ENCODE measurements at regions not wholly inside any gene's neighbourhood (a gene's known extent, or its start where the extent isn't known, plus 50 kb on each side); places are given as distances from the start of the nearest gene placed in this dataset.
"Not testable (repeated sequence)": the region's sequence is repeated elsewhere in the genome, so short reads cannot be mapped to it uniquely, and the experiment has no call there.

DNA sequence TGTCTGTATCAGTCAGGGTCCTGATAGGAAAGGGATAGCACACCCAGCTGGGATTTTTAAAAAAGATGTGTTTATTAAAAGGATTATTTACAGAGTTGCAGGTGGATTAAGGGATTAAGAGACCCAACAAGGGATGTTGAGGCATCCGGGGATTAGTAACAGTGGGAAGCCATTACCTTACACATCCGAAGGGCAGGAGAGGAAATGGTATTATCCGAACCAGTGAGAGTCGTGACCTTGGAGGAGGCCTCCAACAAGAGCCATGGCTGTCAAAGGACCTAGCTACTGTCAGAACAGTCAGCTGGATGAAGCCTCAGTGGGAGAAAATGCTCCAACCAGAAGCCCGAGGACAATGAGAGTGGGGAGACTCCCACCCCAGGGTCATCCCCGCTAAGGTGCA, 146.3 kb upstream of the KRAS start:
- no peak for DNase-seq
- H3K4me3 Mint-ChIP-seq (ENCODE audit: unreplicated experiment): no peak overlapping the region
- peaks cover 21% of the 10 kb centered on the region for H3K9me3 Mint-ChIP-seq (ENCODE audit: unreplicated experiment)
- H3K36me3 Mint-ChIP-seq (ENCODE audit: insufficient read depth, unreplicated experiment): no peaks in the 10 kb centered on the region
- TF ChIP-seq, protein P1, sequence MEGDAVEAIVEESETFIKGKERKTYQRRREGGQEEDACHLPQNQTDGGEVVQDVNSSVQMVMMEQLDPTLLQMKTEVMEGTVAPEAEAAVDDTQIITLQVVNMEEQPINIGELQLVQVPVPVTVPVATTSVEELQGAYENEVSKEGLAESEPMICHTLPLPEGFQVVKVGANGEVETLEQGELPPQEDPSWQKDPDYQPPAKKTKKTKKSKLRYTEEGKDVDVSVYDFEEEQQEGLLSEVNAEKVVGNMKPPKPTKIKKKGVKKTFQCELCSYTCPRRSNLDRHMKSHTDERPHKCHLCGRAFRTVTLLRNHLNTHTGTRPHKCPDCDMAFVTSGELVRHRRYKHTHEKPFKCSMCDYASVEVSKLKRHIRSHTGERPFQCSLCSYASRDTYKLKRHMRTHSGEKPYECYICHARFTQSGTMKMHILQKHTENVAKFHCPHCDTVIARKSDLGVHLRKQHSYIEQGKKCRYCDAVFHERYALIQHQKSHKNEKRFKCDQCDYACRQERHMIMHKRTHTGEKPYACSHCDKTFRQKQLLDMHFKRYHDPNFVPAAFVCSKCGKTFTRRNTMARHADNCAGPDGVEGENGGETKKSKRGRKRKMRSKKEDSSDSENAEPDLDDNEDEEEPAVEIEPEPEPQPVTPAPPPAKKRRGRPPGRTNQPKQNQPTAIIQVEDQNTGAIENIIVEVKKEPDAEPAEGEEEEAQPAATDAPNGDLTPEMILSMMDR (IDR thresholded peaks at IDR 0.05; ENCODE audit: insufficient read depth in 1 of 2, low read depth in 1 of 2, low read length in 1 of 2, severe bottlenecking in 1 of 2, unreplicated experiment in 1 of 2): no peak
- H3K4me1 Mint-ChIP-seq (ENCODE audit: low read depth, unreplicated experiment): no peaks in the 10 kb centered on the region
- Histone ChIP-seq H3K36me3 (ENCODE audit: control insufficient read depth, insufficient read depth, low read length) (no peaks in the 10 kb centered on the region), H3K27me3 (replicated peaks; ENCODE audit: control insufficient read depth, insufficient read depth, low read length) (no peaks in the 10 kb centered on the region), H3K9me3 (peaks cover 8% of the 10 kb centered on the region; the same call in 1 of the 2 replicates), H3K4me3 (ENCODE audit: low read depth, low read length) (no peak overlapping the region), H3K4me1 (no peaks in the 10 kb centered on the region)
- intact Hi-C loops (cut with micrococcal nuclease; ENCODE audit: unreplicated experiment): no loop called here
- BruUV-seq (replicated peaks): no TSS peak
- H3K27me3 Mint-ChIP-seq (ENCODE audit: insufficient read depth, unreplicated experiment): no peaks in the 10 kb centered on the region
- CTCF ChIA-PET: no interaction called here
- POLR2A ChIA-PET: no interaction called here
- no peak overlapping the region for H3K27ac Mint-ChIP-seq (ENCODE audit: unreplicated experiment)

DNA sequence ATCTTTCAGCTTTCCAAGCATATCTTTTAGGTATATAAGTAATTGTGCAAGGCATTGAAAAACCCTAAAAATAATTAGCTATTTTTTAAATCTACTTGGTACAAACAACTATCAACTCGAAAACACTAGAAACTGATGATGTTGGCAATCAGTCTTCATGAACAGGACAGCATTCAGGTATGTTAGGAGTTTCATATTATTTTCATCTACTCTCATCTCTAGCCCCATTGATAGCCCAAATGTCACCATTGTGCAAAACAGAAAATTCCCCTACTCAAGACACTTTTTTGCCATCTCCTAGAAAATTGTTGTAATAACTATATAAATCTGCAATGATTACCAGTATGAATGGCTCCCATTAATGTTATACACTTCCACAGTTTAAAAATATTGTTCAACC, 144.5 kb upstream of the KRAS start:
- H3K9me3 ChIP-seq: no peaks in the 10 kb centered on the region
- no peaks in the 10 kb centered on the region for H3K4me1 ChIP-seq
- no peaks in the 10 kb centered on the region for H3K27me3 Mint-ChIP-seq (ENCODE audit: insufficient read depth, unreplicated experiment)
- H3K36me3 ChIP-seq (ENCODE audit: control insufficient read depth, insufficient read depth, low read length): no peaks in the 10 kb centered on the region
- H3K9me3 Mint-ChIP-seq (ENCODE audit: unreplicated experiment): peaks cover 9% of the 10 kb centered on the region
- TF ChIP-seq, protein P1 (IDR thresholded peaks at IDR 0.05; ENCODE audit: insufficient read depth in 1 of 2, low read depth in 1 of 2, low read length in 1 of 2, severe bottlenecking in 1 of 2, unreplicated experiment in 1 of 2): no peak
- BruUV-seq (replicated peaks): no TSS peak
- intact Hi-C loops (cut with micrococcal nuclease; ENCODE audit: unreplicated experiment): no loop called here
- H3K4me1 Mint-ChIP-seq (ENCODE audit: low read depth, unreplicated experiment): no peaks in the 10 kb centered on the region
- no peaks in the 10 kb centered on the region for H3K27me3 ChIP-seq (replicated peaks; ENCODE audit: control insufficient read depth, insufficient read depth, low read length)
- ChIA-PET CTCF (no interaction called here), POLR2A (no interaction called here)
- DNase-seq: no peak
- H3K4me3 Mint-ChIP-seq (ENCODE audit: unreplicated experiment): no peak overlapping the region
- no peaks in the 10 kb centered on the region for H3K36me3 Mint-ChIP-seq (ENCODE audit: insufficient read depth, unreplicated experiment)
- no peak overlapping the region for H3K27ac Mint-ChIP-seq (ENCODE audit: unreplicated experiment)
- H3K4me3 ChIP-seq (ENCODE audit: low read depth, low read length): no peak overlapping the region

DNA sequence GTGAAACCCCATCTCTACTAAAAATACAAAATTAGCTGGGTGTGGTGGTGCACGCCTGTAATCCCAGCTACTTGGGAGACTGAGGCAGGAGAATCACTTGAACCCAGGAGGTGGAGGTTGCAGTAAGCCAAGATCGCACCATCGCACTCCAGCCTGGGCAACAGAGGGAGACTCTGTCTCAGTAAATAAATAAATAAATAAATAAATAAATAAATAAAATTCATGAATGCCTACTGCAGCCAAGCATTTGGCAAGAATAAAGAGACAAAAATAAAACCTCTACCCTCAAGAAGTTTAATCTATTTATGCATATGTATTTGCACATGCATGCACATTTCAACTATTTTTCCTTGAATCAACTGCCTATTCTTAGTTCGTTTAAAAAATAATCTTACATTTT, 144.0 kb upstream of the KRAS start:
- DNase-seq; H3K27ac Mint-ChIP-seq (ENCODE audit: unreplicated experiment); H3K4me1 ChIP-seq; H3K27me3 Mint-ChIP-seq (ENCODE audit: insufficient read depth, unreplicated experiment); intact Hi-C loops (cut with micrococcal nuclease; ENCODE audit: unreplicated experiment); CTCF ChIA-PET; H3K4me3 ChIP-seq (ENCODE audit: low read depth, low read length); BruUV-seq (replicated peaks); H3K9me3 Mint-ChIP-seq (ENCODE audit: unreplicated experiment); H3K4me3 Mint-ChIP-seq (ENCODE audit: unreplicated experiment); H3K36me3 ChIP-seq (ENCODE audit: control insufficient read depth, insufficient read depth, low read length); H3K27me3 ChIP-seq (replicated peaks; ENCODE audit: control insufficient read depth, insufficient read depth, low read length); H3K9me3 ChIP-seq; H3K36me3 Mint-ChIP-seq (ENCODE audit: insufficient read depth, unreplicated experiment); POLR2A ChIA-PET; H3K4me1 Mint-ChIP-seq (ENCODE audit: low read depth, unreplicated experiment): not testable (repeated sequence)

DNA sequence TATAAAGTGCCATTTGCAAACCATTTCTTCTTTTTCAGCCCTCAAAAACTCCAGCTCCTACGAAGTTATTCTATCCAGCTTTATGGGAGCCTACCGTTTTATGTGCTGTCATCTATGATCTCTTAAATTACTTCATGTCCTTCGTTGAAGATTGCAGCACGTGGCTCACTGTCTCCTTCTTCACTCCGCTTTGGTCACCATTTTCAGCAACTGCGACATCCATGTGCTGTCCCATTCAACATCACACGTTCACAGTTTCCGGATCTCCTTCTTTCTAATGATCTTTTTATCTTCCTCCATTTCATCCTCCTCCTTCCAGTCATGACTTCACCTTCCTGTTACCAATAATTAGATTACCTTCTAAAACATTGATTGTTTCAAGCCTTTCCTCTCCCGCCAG, 143.3 kb upstream of the KRAS start:
- TF ChIP-seq, protein P1 (IDR thresholded peaks at IDR 0.05; ENCODE audit: insufficient read depth in 1 of 2, low read depth in 1 of 2, low read length in 1 of 2, severe bottlenecking in 1 of 2, unreplicated experiment in 1 of 2): no peak
- no TSS peak for BruUV-seq (replicated peaks)
- no peaks in the 10 kb centered on the region for H3K4me1 ChIP-seq
- Mint-ChIP-seq H3K27me3 (ENCODE audit: insufficient read depth, unreplicated experiment) (no peaks in the 10 kb centered on the region), H3K4me1 (ENCODE audit: low read depth, unreplicated experiment) (no peaks in the 10 kb centered on the region), H3K4me3 (ENCODE audit: unreplicated experiment) (no peak overlapping the region), H3K36me3 (ENCODE audit: insufficient read depth, unreplicated experiment) (no peaks in the 10 kb centered on the region), H3K9me3 (ENCODE audit: unreplicated experiment) (no peaks in the 10 kb centered on the region), H3K27ac (ENCODE audit: unreplicated experiment) (no peak overlapping the region)
- H3K9me3 ChIP-seq: no peaks in the 10 kb centered on the region
- no peaks in the 10 kb centered on the region for H3K27me3 ChIP-seq (replicated peaks; ENCODE audit: control insufficient read depth, insufficient read depth, low read length)
- DNase-seq: no peak
- H3K36me3 ChIP-seq (ENCODE audit: control insufficient read depth, insufficient read depth, low read length): no peaks in the 10 kb centered on the region
- CTCF ChIA-PET: no interaction called here
- POLR2A ChIA-PET: no interaction called here
- intact Hi-C loops (cut with micrococcal nuclease; ENCODE audit: unreplicated experiment): no loop called here
- H3K4me3 ChIP-seq (ENCODE audit: low read depth, low read length): no peak overlapping the region

DNA sequence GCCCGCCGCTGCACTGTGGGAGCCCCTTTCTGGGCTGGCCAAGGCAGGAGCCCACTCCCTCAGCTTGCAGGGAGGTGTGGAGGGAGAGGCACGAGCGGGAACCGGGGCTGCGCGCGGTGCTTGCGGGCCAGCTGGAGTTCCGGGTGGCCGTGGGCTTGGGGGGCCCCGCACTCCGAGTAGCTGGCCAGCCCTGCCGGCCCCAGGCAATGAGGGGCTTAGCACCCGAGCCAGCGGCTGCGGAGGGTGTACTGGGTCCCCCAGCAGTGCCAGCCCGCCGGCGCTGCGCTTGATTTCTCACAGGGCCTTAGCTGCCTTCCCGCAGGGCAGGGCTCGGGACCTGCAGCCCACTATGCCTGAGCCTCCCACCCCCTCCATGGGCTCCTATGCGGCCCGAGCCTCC, 140.6 kb upstream of the KRAS start:
- H3K27ac Mint-ChIP-seq (ENCODE audit: unreplicated experiment); H3K9me3 Mint-ChIP-seq (ENCODE audit: unreplicated experiment); H3K4me3 Mint-ChIP-seq (ENCODE audit: unreplicated experiment); CTCF ChIA-PET; H3K36me3 Mint-ChIP-seq (ENCODE audit: insufficient read depth, unreplicated experiment); BruUV-seq (replicated peaks); DNase-seq; H3K27me3 Mint-ChIP-seq (ENCODE audit: insufficient read depth, unreplicated experiment); H3K4me3 ChIP-seq (ENCODE audit: low read depth, low read length); H3K27me3 ChIP-seq (replicated peaks; ENCODE audit: control insufficient read depth, insufficient read depth, low read length); H3K4me1 ChIP-seq; POLR2A ChIA-PET; H3K36me3 ChIP-seq (ENCODE audit: control insufficient read depth, insufficient read depth, low read length); intact Hi-C loops (cut with micrococcal nuclease; ENCODE audit: unreplicated experiment); H3K9me3 ChIP-seq: not testable (repeated sequence)
- peaks cover 11% of the 10 kb centered on the region for H3K4me1 Mint-ChIP-seq (ENCODE audit: low read depth, unreplicated experiment)
